ENCODE measurements at regions not wholly inside any gene's neighbourhood (a gene's known extent, or its start where the extent isn't known, plus 50 kb on each side); places are given as distances from the start of the nearest gene placed in this dataset.

DNA sequence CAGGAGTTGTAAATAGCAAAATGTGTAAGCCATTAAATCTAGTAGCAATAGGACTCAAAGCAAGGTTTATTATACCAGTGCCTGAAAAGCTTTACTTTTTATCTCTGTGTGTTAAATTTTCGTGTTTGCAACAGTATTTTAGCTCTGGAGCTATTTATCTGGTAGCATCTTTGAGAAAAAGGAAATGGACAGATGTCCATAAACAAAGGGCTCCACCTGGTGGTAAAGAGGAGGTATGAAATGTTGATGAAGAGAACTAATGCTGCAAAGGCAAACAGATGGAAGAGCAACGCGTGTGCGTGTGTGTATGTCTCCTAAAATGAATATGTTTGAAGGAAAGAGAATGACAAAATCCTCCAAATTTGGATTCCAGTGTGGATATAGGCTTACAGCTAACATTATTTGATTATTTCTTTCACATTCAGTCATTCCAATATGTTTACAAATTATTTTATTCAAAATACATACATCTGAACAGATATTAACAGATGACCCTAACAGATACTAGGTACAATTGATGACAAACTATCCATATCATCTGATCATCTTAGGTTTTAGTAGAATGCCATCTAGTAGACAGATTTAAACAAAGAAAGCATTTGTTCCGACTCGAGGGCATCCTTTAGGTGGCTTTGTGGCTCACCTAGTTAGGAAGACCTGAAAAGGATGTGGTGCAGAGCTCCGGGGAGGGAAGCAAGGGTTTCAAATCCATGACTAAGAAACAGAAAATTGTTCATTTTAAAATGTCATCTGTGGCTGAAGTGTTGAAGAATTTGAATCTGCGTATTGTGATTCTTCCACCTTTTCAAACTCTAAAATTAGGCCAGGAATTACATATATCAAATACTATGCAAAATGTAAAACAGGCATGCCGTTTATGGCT is 383.3 kb downstream of the MTX2 start:
- TF ChIP-seq RAD21 (IDR thresholded peaks at IDR 0.05; ENCODE audit: low read depth) = peak; percentile 78
- TF ChIP-seq TCF12 (IDR thresholded peaks at IDR 0.05; ENCODE audit: low read depth) = no peak

DNA sequence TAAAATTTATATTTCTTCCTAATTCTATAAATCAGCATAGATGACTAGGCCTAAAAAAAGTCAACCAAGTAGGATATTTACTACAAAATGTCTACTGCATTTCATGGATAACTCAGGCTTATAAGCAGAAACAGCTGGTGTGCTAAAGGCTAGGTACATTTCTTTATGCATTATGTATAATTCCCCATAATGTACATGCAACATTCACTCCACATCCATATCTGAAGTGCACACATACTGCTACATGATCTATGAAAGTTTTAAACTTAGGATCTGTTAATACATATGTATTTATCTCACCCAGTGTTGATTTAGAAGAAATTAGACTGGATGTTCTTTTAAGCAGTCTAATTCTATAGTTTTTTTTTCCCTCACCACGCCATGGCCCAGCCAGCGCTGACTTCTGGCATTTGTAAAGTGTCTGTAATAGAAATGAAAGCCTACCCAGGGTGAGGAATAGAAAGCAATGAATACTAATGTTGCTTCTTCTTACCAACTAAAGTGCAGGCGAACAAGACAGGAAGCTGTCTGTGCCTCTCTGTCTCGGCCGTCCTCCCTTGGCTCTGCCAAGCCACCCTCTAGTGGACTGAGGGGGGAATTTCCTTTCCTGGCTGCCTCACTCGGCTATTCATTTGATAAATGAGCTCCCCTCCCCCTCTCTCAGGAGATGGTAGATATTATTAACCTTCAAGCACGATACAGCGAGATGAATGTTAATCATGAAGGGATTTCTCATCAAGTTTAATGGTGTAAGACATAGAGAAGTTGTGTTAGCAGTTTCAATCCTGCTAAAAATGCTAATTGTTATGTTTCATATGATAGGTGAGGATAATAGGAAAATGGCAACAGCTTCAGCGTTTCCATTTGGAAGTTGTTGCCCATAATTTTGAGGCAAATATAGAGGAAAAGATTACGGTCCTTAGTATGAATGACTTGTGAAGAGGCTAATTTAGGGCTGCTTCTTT is 384.5 kb downstream of the MTX2 start:
- TF ChIP-seq CEBPB (IDR thresholded peaks at IDR 0.05) = no peak
- TF ChIP-seq RAD21 (IDR thresholded peaks at IDR 0.05; ENCODE audit: low read depth) = peak; percentile 54

DNA sequence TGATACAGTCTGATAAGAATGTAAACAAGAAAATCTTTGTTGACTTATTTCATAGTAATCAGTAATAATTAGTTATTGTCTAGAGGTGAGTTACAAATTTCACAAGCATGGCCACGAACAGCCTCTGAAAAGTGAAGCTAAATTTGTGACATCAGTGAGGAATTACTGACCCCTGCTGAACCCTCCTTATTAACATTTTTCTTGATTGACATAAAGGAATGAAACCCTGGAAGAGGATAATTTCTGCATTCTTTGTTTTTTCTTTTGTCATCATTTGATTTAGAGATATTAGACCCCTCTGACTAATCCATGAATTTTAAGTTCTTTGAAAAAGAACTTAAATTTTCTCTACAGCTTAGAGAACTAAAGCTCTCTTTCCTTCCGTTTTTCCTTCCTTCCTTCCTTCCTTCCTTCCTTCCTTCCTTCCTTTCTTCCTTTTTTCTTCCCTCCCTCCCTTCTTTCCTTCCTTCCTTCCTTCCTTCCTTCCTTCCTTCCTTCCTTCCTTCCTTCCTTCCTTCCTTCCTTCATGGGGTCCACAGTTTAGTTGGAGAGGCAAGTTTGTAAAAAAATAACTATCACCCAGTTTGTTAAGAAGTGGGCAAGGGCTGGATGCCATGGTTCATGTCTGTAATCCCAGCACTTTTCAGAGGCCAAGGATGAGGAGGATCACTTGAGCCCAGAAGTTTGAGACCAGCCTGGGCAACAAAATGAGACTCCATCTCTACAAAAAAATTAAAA is 387.0 kb downstream of the MTX2 start:
- TF ChIP-seq, protein P1, sequence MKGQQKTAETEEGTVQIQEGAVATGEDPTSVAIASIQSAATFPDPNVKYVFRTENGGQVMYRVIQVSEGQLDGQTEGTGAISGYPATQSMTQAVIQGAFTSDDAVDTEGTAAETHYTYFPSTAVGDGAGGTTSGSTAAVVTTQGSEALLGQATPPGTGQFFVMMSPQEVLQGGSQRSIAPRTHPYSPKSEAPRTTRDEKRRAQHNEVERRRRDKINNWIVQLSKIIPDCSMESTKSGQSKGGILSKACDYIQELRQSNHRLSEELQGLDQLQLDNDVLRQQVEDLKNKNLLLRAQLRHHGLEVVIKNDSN (IDR thresholded peaks at IDR 0.05) = no peak
- TF ChIP-seq TCF12 (IDR thresholded peaks at IDR 0.05; ENCODE audit: low read depth) = no peak

DNA sequence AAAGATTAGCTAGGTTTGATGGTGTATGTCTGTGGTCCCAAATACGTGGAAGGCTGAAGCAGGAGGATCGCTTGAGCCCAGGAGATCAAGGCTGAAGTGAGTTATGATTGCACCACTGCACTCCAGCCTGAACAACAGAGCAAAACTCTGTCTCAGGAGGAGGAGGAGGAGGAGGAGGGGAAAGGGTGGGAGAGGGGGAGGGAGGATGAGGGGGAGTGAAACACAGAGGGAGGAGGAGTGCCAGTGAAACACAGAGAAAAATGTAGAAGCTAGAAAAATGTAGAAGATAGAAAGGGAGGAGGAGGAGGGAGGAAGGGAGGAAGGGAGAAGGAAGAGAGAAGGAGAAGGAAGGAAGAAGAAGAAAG is 387.5 kb downstream of the MTX2 start:
- no peak for TF ChIP-seq TCF12 (IDR thresholded peaks at IDR 0.05; ENCODE audit: low read depth)
- TF ChIP-seq, protein P2, sequence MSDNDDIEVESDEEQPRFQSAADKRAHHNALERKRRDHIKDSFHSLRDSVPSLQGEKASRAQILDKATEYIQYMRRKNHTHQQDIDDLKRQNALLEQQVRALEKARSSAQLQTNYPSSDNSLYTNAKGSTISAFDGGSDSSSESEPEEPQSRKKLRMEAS (IDR thresholded peaks at IDR 0.05) = no peak
- no peak for TF ChIP-seq FOXM1 (IDR thresholded peaks at IDR 0.05; ENCODE audit: borderline replicate concordance, low read depth)
- no peak for TF ChIP-seq NFIC (IDR thresholded peaks at IDR 0.05)
- no peak for TF ChIP-seq EGR1 (IDR thresholded peaks at IDR 0.05)
- no peak for TF ChIP-seq ZBTB7A (IDR thresholded peaks at IDR 0.05; ENCODE audit: low read depth)
- TF ChIP-seq YY1 (IDR thresholded peaks at IDR 0.05; ENCODE audit: low read depth) = no peak
- TF ChIP-seq TAF1 (IDR thresholded peaks at IDR 0.05; ENCODE audit: low read depth) = no peak
- TF ChIP-seq EP300 (IDR thresholded peaks at IDR 0.05; ENCODE audit: borderline replicate concordance) = no peak
- TF ChIP-seq, protein P3, sequence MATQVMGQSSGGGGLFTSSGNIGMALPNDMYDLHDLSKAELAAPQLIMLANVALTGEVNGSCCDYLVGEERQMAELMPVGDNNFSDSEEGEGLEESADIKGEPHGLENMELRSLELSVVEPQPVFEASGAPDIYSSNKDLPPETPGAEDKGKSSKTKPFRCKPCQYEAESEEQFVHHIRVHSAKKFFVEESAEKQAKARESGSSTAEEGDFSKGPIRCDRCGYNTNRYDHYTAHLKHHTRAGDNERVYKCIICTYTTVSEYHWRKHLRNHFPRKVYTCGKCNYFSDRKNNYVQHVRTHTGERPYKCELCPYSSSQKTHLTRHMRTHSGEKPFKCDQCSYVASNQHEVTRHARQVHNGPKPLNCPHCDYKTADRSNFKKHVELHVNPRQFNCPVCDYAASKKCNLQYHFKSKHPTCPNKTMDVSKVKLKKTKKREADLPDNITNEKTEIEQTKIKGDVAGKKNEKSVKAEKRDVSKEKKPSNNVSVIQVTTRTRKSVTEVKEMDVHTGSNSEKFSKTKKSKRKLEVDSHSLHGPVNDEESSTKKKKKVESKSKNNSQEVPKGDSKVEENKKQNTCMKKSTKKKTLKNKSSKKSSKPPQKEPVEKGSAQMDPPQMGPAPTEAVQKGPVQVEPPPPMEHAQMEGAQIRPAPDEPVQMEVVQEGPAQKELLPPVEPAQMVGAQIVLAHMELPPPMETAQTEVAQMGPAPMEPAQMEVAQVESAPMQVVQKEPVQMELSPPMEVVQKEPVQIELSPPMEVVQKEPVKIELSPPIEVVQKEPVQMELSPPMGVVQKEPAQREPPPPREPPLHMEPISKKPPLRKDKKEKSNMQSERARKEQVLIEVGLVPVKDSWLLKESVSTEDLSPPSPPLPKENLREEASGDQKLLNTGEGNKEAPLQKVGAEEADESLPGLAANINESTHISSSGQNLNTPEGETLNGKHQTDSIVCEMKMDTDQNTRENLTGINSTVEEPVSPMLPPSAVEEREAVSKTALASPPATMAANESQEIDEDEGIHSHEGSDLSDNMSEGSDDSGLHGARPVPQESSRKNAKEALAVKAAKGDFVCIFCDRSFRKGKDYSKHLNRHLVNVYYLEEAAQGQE (IDR thresholded peaks at IDR 0.05; ENCODE audit: low read depth) = no peak
- TF ChIP-seq CEBPB (IDR thresholded peaks at IDR 0.05) = no peak
- TF ChIP-seq CREB1 (IDR thresholded peaks at IDR 0.05; ENCODE audit: low read depth) = no peak
- TF ChIP-seq TEAD4 (IDR thresholded peaks at IDR 0.05) = no peak
- TF ChIP-seq RAD21 (IDR thresholded peaks at IDR 0.05; ENCODE audit: low read depth) = no peak
- TF ChIP-seq, protein P1 (IDR thresholded peaks at IDR 0.05) = no peak

DNA sequence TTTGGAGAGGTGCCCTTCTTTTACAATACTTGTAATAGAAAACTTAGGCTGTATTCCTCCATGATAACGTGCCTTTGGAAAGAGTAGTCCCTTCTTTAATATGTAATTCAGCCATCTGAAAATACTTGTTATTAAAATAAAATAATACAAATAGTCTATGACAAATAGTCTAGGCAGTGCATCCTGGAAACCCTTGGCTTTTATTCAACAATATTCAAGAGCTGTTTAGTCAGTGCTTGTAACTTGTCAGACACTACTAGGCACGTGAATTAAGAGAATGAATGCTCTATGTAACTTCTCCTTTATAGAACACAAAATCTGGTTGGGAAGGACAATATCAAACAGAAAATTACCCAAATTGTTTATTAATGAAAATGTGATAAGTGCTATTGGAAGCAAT is 388.2 kb downstream of the MTX2 start:
- TF ChIP-seq YY1 (IDR thresholded peaks at IDR 0.05; ENCODE audit: low read depth) (no peak), EGR1 (IDR thresholded peaks at IDR 0.05) (no peak), RAD21 (IDR thresholded peaks at IDR 0.05; ENCODE audit: low read depth) (no peak), CREB1 (IDR thresholded peaks at IDR 0.05; ENCODE audit: low read depth) (no peak), NFIC (IDR thresholded peaks at IDR 0.05) (no peak), TAF1 (IDR thresholded peaks at IDR 0.05; ENCODE audit: low read depth) (no peak), CEBPB (IDR thresholded peaks at IDR 0.05) (no peak), FOXM1 (IDR thresholded peaks at IDR 0.05; ENCODE audit: borderline replicate concordance, low read depth) (no peak), ZBTB7A (IDR thresholded peaks at IDR 0.05; ENCODE audit: low read depth) (no peak), TEAD4 (IDR thresholded peaks at IDR 0.05) (no peak)
- TF ChIP-seq, protein P2 (IDR thresholded peaks at IDR 0.05) = no peak
- TF ChIP-seq, protein P1 (IDR thresholded peaks at IDR 0.05) = no peak
- TF ChIP-seq, protein P3 (IDR thresholded peaks at IDR 0.05; ENCODE audit: low read depth) = no peak
